ENCODE measurements at regions not wholly inside any gene's neighbourhood (a gene's known extent, or its start where the extent isn't known, plus 50 kb on each side); places are given as distances from the start of the nearest gene placed in this dataset.

DNA sequence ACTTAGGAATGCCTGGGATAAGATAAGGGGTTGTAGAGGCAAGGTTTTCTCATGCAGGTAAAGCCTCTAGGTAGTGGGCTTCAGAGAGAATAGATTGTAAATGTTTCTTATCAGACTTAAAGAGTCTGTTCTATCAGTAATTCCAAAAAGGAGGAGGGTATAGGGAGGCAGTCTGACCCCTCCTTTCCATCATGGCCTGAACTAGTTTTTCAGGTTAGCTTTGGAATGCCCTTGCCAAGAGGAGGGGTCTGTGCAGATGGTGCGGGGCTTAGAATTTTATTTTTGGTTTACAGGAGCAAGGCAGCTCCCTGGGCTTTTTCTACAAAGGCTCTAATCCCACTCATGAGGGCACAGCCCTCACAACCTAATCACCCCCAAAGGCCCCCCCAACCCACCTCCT lies 135.0 kb downstream of the B3GNT2 start:
- DNase-seq (no peak), ATAC-seq (no peak)
- Histone ChIP-seq H3K27me3 (no peaks in the 10 kb centered on the region), H3K4me3 (no peak overlapping the region), H3K36me3 (no peaks in the 10 kb centered on the region), H3K27ac (no peak overlapping the region), H3K4me1 (no peaks in the 10 kb centered on the region), H3K9me3 (no peaks in the 10 kb centered on the region)
- intact Hi-C loops (cut with DNase I; ENCODE audit: low total_unique reads) (no loop called here), in situ Hi-C loops (cut with MboI; ENCODE audit: low sequenced_read_pairs in 4 of 4) (no loop called here)
- TF ChIP-seq POLR2A (IDR thresholded peaks at IDR 0.05), result no peak
- TF ChIP-seq, protein P1, sequence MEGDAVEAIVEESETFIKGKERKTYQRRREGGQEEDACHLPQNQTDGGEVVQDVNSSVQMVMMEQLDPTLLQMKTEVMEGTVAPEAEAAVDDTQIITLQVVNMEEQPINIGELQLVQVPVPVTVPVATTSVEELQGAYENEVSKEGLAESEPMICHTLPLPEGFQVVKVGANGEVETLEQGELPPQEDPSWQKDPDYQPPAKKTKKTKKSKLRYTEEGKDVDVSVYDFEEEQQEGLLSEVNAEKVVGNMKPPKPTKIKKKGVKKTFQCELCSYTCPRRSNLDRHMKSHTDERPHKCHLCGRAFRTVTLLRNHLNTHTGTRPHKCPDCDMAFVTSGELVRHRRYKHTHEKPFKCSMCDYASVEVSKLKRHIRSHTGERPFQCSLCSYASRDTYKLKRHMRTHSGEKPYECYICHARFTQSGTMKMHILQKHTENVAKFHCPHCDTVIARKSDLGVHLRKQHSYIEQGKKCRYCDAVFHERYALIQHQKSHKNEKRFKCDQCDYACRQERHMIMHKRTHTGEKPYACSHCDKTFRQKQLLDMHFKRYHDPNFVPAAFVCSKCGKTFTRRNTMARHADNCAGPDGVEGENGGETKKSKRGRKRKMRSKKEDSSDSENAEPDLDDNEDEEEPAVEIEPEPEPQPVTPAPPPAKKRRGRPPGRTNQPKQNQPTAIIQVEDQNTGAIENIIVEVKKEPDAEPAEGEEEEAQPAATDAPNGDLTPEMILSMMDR (IDR thresholded peaks at IDR 0.05 in 4 of 5, conservative IDR thresholded peaks at IDR 0.05 in 1 of 5), result no peak

DNA sequence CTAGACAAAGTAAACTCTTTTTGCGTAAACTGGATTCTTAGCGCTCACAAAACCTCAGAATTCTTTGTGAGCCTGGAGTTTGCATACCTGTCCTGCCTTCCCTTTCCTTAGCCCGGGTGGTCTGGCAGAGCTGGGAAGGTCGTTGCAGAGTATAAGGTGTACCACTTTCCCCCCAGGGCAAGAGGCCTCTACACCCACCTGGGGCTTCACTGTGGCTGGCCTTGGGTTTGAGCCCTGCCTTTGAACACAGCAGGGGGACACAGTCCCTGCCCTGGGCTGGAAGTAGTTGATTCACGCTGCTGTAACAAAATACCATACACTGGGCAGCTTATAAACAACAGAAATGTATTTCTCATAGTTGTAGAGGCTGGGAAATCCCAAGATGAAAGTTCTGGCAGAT lies 133.9 kb downstream of the B3GNT2 start:
- no peak for ATAC-seq
- no peak for DNase-seq
- H3K27me3 ChIP-seq, result no peaks in the 10 kb centered on the region
- no peak overlapping the region for H3K27ac ChIP-seq
- no peak for TF ChIP-seq POLR2A (IDR thresholded peaks at IDR 0.05)
- TF ChIP-seq, protein P1 (IDR thresholded peaks at IDR 0.05 in 4 of 5, conservative IDR thresholded peaks at IDR 0.05 in 1 of 5), result no peak
- H3K9me3 ChIP-seq, result no peaks in the 10 kb centered on the region
- H3K4me3 ChIP-seq, result no peak overlapping the region
- intact Hi-C loops (cut with DNase I; ENCODE audit: low total_unique reads), result no loop called here
- in situ Hi-C loops (cut with MboI; ENCODE audit: low sequenced_read_pairs in 4 of 4), result no loop called here
- H3K4me1 ChIP-seq, result no peaks in the 10 kb centered on the region
- no peaks in the 10 kb centered on the region for H3K36me3 ChIP-seq

DNA sequence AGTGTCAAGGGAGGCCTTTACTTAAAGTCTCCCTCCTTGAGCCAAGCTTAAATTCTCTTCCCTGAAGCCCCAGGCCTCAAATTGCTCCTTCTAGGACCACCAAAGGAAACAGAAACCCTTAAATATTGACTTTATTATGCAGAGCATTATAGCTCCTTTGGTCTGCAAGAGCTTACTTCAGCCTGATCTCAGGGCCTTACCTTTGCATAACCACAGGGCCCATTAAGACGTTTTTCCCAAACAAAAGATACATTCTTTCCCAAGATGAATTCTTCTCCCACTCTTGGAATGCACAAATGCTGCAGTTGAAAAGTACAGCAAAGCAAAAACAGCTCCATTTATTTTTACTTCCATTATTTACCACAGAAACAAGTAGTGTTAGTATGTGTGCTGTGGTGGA lies 130.8 kb downstream of the B3GNT2 start:
- TF ChIP-seq, protein P1 (IDR thresholded peaks at IDR 0.05 in 4 of 5, conservative IDR thresholded peaks at IDR 0.05 in 1 of 5), result no peak
- no peak for TF ChIP-seq POLR2A (IDR thresholded peaks at IDR 0.05)
- Histone ChIP-seq H3K27me3 (no peaks in the 10 kb centered on the region), H3K9me3 (no peaks in the 10 kb centered on the region), H3K4me3 (no peak overlapping the region), H3K27ac (no peak overlapping the region), H3K4me1 (no peaks in the 10 kb centered on the region), H3K36me3 (no peaks in the 10 kb centered on the region)
- DNase-seq (no peak), ATAC-seq (no peak)
- intact Hi-C loops (cut with DNase I; ENCODE audit: low total_unique reads), result no loop called here
- in situ Hi-C loops (cut with MboI; ENCODE audit: low sequenced_read_pairs in 4 of 4), result no loop called here

DNA sequence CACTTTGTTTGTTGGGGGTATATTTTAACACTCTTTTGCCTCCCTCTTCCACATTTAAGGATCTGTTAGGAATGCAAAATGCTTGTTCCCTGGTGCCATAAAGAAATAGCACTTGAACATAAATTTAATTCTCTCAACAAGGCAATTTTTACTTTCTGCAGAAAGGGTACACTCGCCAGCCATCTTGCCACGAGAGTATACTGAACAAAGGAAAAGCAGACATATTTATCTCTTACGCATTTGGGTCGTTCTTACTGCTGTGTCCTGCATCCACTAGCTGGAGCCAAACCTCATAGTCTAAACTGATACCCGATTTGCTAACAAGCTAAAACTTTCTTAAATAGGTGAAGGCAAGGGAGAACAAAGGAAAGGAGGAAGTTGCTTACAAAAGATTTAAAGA lies 129.5 kb downstream of the B3GNT2 start:
- intact Hi-C loops (cut with DNase I; ENCODE audit: low total_unique reads) (no loop called here), in situ Hi-C loops (cut with MboI; ENCODE audit: low sequenced_read_pairs in 4 of 4) (no loop called here)
- H3K27me3 ChIP-seq, result no peaks in the 10 kb centered on the region
- H3K4me1 ChIP-seq, result no peaks in the 10 kb centered on the region
- TF ChIP-seq POLR2A (IDR thresholded peaks at IDR 0.05), result no peak
- TF ChIP-seq, protein P1 (IDR thresholded peaks at IDR 0.05 in 4 of 5, conservative IDR thresholded peaks at IDR 0.05 in 1 of 5), result no peak
- DNase-seq, result no peak
- H3K27ac ChIP-seq, result no peak overlapping the region
- no peak overlapping the region for H3K4me3 ChIP-seq
- no peaks in the 10 kb centered on the region for H3K36me3 ChIP-seq
- no peaks in the 10 kb centered on the region for H3K9me3 ChIP-seq
- no peak for ATAC-seq

Measured in gastrocnemius medialis (tissue), 4 donors.